GM12878 (cell line): ENCODE measurements at regions not wholly inside any gene's neighbourhood (a gene's known extent, or its start where the extent isn't known, plus 50 kb on each side); places are given as distances from the start of the nearest gene placed in this dataset.

ENCODE experiments used
- ATAC-seq: fragments of 200-7000 bp; cut with Tn5 transposase; 3 replicates; pipeline ENCODE4 v1.9.1; 2020; ENCODE audit warnings: mild to moderate bottlenecking, moderate library complexity
- BruUV-seq: library from RNA; stranded (reverse); fragments of 400-500 nt; replicated peaks from 2 replicates; lab custom pipeline; 2021; lab: Mats Ljungman, UMichigan
- CTCF ChIA-PET: fragments of 300-600 bp; sonication (Branson Sonifier 250); formaldehyde crosslinking; extraction: SDS; loops from one replicate; lab custom pipeline; 2021; ENCODE audit warnings: inconsistent platforms; lab: Yijun Ruan, JAX
- POLR2A ChIA-PET: fragments of 350-600 bp; formaldehyde crosslinking; extraction: SDS; loops from one replicate; lab custom pipeline; 2021; ENCODE audit warnings: inconsistent platforms; lab: Charles Lee
- RAD21 ChIA-PET: fragments of 300-600 bp; sonication (Branson Sonifier 250); formaldehyde crosslinking; loops from one replicate; lab custom pipeline; 2023; ENCODE audit warnings: antibody characterized with exemption; ENCODE audit not compliant: unreplicated experiment; lab: Charles Lee
- SMC1A ChIA-PET: fragments of 300-600 bp; sonication (Branson Sonifier 250); formaldehyde crosslinking; loops from one replicate; lab custom pipeline; 2023; ENCODE audit not compliant: unreplicated experiment, uncharacterized antibody; lab: Charles Lee
- DNase-seq: peaks from one replicate; pipeline ENCODE4 v3.0.0-alpha.2; 2011; ENCODE audit warnings: low read depth, low spot score
- FAIRE-seq: peaks from 3 replicates; lab custom pipeline; 2011; peaks lifted over from hg19 to GRCh38; lab: Jason Lieb, UNC
- H2AFZ ChIP-seq: 2 replicates; pipeline ENCODE4 v1.6.0; 2011; ENCODE audit warnings: low read depth, low read length, control low read depth; ENCODE audit not compliant: control insufficient read depth
- H3K27ac ChIP-seq: 2 replicates; pipeline ENCODE4 v1.5.1; 2011; ENCODE audit warnings: control low read depth; ENCODE audit not compliant: control insufficient read depth, insufficient read depth
- H3K27me3 ChIP-seq, 2 experiments: replicated peaks in 1 of 2; 2 replicates each; pipeline versions ENCODE4 v1.6.0 to v1.6.1; 2011; ENCODE audit warnings: low read length in 1 of 2; ENCODE audit not compliant: control insufficient read depth in 2 of 2, insufficient read depth in 2 of 2
- H3K36me3 ChIP-seq, 2 experiments: 2 replicates each; pipeline ENCODE4 v1.5.1; 2011; ENCODE audit warnings: low read length in 1 of 2; ENCODE audit not compliant: control insufficient read depth in 2 of 2, insufficient read depth in 2 of 2
- H3K4me1 ChIP-seq: 2 replicates; pipeline ENCODE4 v1.6.1; 2011; ENCODE audit warnings: mild to moderate bottlenecking, low read length, moderate library complexity, mixed read lengths; ENCODE audit not compliant: control insufficient read depth, insufficient read depth
- H3K4me2 ChIP-seq: 2 replicates; pipeline ENCODE4 v1.6.0; 2011; ENCODE audit warnings: control low read depth; ENCODE audit not compliant: control insufficient read depth, insufficient read depth
- H3K4me3 ChIP-seq: fragments of 200-600 bp; sonication (generic); 2 replicates; pipeline ENCODE4 v1.5.1; 2016
- H3K79me2 ChIP-seq: 2 replicates; pipeline ENCODE4 v1.6.0; 2011; ENCODE audit warnings: low read length; ENCODE audit not compliant: control insufficient read depth, insufficient read depth
- H3K9ac ChIP-seq: 2 replicates; pipeline ENCODE4 v1.8.0; 2011; ENCODE audit warnings: low read length, control low read depth, mixed read lengths; ENCODE audit not compliant: control insufficient read depth, insufficient read depth
- H3K9me3 ChIP-seq: replicated peaks from 3 replicates; pipeline ENCODE4 v1.5.1; 2011; ENCODE audit warnings: mild to moderate bottlenecking, low read length; ENCODE audit not compliant: control insufficient read depth, insufficient read depth
- H4K20me1 ChIP-seq: 2 replicates; pipeline ENCODE4 v1.6.0; 2011; ENCODE audit not compliant: control insufficient read depth, insufficient read depth
- BCL11A ChIP-seq: IDR thresholded peaks from 2 replicates; pipeline ENCODE4 v1.6.1; 2011; ENCODE audit warnings: low read depth, low read length
- EP300 ChIP-seq, 2 experiments: fragments of 150-350 bp in 1 of 2; IDR thresholded peaks; 2 replicates each; pipeline ENCODE4 v1.6.1; 2011 to 2012; ENCODE audit warnings: low read depth in 2 of 2, low read length in 2 of 2, borderline replicate concordance in 1 of 2, improper control_type of control experiment in 1 of 2, inconsistent platforms in 1 of 2; ENCODE audit not compliant: control insufficient read depth in 1 of 2
- EZH2 ChIP-seq: IDR thresholded peaks from 2 replicates; pipeline ENCODE4 v1.6.1; 2012; ENCODE audit warnings: low read depth, mild to moderate bottlenecking, control low read depth, inconsistent platforms, low read length, borderline replicate concordance; ENCODE audit not compliant: control insufficient read depth
- KDM1A ChIP-seq: fragments of 200-600 bp; sonication (generic); IDR thresholded peaks from 2 replicates; pipeline ENCODE4 v1.6.1; 2016; ENCODE audit warnings: borderline replicate concordance
- RUNX3 ChIP-seq: IDR thresholded peaks from 2 replicates; pipeline ENCODE4 v1.6.1; 2012; ENCODE audit warnings: low read length, inconsistent platforms
- TCF12 ChIP-seq: IDR thresholded peaks from 2 replicates; pipeline ENCODE4 v1.6.1; 2011; ENCODE audit warnings: low read depth, mild to moderate bottlenecking, low read length
- TCF3 ChIP-seq: IDR thresholded peaks from 2 replicates; pipeline ENCODE4 v1.6.1; 2012; ENCODE audit warnings: low read depth, mild to moderate bottlenecking, low read length, borderline replicate concordance; ENCODE audit not compliant: insufficient read depth
- YBX1 ChIP-seq: fragments of 450-650 bp; IDR thresholded peaks from 2 replicates; pipeline ENCODE4 v1.6.1; 2016; ENCODE audit warnings: antibody characterized with exemption
- WGBS: methylation state at CpG from one replicate; pipeline ENCODE4 v1.1.6; 2016; ENCODE audit warnings: low lambda C conversion rate; ENCODE audit not compliant: insufficient replicate concordance, insufficient coverage; ENCODE audit errors: missing lambda C conversion rate; 5-methylcytosine and 5-hydroxymethylcytosine counted together
- in situ Hi-C: fragments of 300-500 bp; cut with MboI; formaldehyde crosslinking; loops from 9 replicates; pipeline ENCODE4 v1.14.3; 2018; ENCODE audit warnings: mixed read lengths
- intact Hi-C: fragments of 100-400 bp; cut with micrococcal nuclease; formaldehyde crosslinking; loops from one replicate; pipeline ENCODE4 v1.14.2; 2022; ENCODE audit not compliant: unreplicated experiment
- TF ChIP-seq, protein P1 (sequence below): fragments of 450-650 bp; IDR thresholded peaks from 2 replicates; pipeline ENCODE4 v1.6.1; 2017; ENCODE audit warnings: mild to moderate bottlenecking, low read depth, inconsistent platforms; ENCODE audit not compliant: poor library complexity, severe bottlenecking

DNA sequence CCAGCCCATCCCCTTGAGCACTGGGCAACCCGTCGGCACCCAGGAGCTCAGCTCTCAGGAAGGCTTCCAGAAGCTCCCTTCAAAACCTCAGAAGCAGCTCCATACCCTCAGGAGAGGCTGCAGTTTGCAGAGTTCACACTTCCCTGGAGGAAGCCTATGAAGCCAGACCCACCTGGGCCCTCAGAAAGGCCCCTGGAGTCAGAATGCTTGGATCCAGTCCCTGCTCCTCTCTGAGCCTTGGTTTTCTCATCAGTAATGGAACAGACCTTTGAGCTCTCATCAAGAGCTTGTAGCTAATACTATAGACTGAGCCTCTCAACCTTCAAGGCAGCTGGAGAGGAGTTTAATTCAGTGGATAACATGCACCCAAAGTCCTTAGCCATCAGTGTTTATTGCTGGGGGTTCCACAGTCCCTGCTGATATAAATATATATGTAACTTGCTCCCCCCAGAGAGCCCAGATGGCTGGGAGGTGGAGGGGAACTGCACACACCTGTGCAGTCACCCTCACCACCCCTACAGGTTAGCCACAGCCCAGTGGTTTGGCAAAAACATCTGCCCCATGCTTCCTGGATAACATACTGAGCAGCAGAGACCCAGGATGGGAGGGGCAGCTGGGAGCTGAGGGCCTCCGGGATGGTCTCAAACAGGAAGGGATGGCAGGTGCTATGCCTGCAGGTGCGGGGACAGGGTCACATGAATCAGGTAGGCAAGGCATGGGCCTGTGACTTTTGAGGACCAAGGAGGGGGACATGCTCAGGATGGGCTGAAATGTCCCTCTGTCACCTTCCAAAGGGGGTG, 120.1 kb downstream of the SNX5 start:
- Histone ChIP-seq H3K27me3 (no peaks in the 10 kb centered on the region), H3K4me3 (no peak overlapping the region), H2AFZ (no peak overlapping the region), H3K9me3 (no peaks in the 10 kb centered on the region), H3K27ac (no peak overlapping the region), H3K4me1 (peaks cover 24% of the 10 kb centered on the region), H3K36me3 (no peaks in the 10 kb centered on the region), H4K20me1 (no peaks in the 10 kb centered on the region), H3K79me2 (no peaks in the 10 kb centered on the region), H3K9ac (no peak overlapping the region), H3K4me2 (peak overlapping the region; percentile 22; the same call in 1 of the 2 replicates)
- ChIA-PET CTCF (no interaction called here), POLR2A (no interaction called here), RAD21 (no interaction called here), SMC1A (no interaction called here)
- no peak for DNase-seq
- in situ Hi-C loops (no loop called here), intact Hi-C loops (no loop called here)
- peak; percentile 36 for ATAC-seq
- BruUV-seq, result no TSS peak
- no peak for FAIRE-seq
- peak; percentile 77 for TF ChIP-seq TCF12
- peak; percentile 56 for TF ChIP-seq RUNX3
- TF ChIP-seq EZH2, result no peak
- TF ChIP-seq BCL11A, result no peak
- TF ChIP-seq TCF3, result peak; percentile 85
- no peak for TF ChIP-seq YBX1
- TF ChIP-seq EP300 (IDR thresholded peaks at IDR 0.05; ENCODE audit: borderline replicate concordance in 1 of 2, control insufficient read depth in 1 of 2, low read depth in 2 of 2, low read length in 2 of 2), result no peak
- TF ChIP-seq KDM1A, result no peak
- TF ChIP-seq, protein P1, sequence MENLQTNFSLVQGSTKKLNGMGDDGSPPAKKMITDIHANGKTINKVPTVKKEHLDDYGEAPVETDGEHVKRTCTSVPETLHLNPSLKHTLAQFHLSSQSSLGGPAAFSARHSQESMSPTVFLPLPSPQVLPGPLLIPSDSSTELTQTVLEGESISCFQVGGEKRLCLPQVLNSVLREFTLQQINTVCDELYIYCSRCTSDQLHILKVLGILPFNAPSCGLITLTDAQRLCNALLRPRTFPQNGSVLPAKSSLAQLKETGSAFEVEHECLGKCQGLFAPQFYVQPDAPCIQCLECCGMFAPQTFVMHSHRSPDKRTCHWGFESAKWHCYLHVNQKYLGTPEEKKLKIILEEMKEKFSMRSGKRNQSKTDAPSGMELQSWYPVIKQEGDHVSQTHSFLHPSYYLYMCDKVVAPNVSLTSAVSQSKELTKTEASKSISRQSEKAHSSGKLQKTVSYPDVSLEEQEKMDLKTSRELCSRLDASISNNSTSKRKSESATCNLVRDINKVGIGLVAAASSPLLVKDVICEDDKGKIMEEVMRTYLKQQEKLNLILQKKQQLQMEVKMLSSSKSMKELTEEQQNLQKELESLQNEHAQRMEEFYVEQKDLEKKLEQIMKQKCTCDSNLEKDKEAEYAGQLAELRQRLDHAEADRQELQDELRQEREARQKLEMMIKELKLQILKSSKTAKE, result no peak
- 15% methylated on average over 4 of the region's 4 CpGs for WGBS
